ENCODE measurements at regions not wholly inside any gene's neighbourhood (a gene's known extent, or its start where the extent isn't known, plus 50 kb on each side); places are given as distances from the start of the nearest gene placed in this dataset.
"Not testable (repeated sequence)": the region's sequence is repeated elsewhere in the genome, so short reads cannot be mapped to it uniquely, and the experiment has no call there.

DNA sequence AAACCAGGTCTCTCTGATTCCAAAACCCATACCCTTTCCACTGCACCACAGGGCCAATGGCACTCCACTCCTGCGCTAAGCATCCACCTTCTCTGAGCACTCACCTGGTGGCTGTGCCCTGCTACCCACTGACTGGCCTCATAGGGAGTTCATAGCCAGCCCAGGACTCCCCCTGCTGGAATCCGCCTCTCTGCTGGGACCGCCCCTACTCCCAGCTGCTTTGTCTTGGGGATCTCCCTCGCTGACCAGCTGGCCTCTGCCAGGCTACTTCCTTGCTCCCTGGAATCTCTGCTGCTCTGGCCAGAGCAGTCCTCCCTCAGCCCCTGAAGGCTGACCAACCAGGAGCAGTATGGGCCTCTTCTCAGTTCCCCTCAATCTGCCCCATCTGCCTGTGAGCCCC lies 129.7 kb downstream of the FAXC start:
- DNase-seq = no peak

DNA sequence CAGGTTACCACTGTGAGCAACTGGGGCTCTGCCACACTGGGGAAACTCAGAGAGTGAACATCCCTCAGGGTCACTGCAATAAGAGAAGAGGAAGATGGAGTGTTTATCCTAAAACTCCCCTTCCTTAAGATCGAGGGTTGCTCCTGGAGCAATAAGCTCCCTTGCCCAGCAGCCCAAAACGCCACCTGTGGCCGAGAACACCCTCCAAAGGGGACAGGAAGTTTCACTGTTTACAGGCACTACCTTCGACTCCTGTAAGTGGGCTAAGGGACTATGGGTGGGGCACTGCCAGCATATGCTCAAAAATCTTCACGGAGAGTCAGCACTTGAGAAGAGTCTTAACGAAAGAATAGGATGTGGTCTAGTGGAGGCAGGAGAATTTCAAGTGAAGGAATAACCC lies 132.5 kb downstream of the FAXC start:
- no peak for DNase-seq

DNA sequence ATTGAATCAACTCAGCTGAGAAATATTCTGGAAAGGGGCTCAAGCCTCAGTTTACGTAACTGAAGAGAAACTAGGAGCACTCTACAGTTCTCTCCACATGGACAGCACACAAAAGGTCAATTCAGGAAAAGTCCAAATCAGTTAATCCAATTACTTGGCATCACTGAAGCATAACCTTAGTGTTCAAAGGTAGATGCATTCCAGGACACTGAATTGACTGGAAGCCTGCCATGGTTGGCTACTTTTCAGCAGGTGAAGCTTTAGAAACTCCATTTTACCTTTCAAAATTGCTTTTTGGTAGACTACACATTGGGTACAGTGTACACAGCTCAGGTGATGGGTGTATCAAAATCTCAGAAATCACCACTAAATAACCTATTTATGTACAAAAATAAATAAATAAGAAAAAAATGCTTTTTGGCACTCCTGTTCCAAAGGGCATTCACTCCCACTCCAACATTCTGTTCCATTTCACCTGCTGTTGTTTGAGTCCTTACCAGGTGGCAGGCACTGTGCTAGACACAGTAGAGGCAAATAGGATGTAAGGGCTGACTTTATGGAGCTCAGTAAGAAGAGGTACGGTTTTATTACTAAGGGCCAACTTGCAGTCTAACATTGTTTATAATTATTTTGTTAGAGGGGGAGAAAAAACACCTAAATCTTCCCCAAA lies 153.4 kb downstream of the FAXC start:
- no peak for DNase-seq

DNA sequence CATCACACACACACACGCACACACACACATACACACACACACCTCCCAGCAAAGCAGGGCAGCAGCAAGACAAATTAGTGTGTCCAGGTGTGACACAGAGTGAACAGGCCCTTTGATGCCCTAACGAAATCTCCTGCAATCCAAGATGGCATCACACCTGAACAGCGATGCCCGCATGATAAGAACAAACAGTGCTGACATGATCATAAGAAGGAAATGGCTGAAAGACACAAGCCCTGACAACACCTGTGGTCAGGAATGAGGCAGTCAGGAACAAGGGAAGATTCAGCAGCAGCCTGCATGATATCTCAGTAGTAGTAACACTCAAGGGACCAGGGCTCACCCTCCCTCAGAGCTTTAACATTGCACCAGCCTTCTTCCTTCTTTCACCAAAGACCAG lies 156.9 kb downstream of the FAXC start:
- DNase-seq = no peak

DNA sequence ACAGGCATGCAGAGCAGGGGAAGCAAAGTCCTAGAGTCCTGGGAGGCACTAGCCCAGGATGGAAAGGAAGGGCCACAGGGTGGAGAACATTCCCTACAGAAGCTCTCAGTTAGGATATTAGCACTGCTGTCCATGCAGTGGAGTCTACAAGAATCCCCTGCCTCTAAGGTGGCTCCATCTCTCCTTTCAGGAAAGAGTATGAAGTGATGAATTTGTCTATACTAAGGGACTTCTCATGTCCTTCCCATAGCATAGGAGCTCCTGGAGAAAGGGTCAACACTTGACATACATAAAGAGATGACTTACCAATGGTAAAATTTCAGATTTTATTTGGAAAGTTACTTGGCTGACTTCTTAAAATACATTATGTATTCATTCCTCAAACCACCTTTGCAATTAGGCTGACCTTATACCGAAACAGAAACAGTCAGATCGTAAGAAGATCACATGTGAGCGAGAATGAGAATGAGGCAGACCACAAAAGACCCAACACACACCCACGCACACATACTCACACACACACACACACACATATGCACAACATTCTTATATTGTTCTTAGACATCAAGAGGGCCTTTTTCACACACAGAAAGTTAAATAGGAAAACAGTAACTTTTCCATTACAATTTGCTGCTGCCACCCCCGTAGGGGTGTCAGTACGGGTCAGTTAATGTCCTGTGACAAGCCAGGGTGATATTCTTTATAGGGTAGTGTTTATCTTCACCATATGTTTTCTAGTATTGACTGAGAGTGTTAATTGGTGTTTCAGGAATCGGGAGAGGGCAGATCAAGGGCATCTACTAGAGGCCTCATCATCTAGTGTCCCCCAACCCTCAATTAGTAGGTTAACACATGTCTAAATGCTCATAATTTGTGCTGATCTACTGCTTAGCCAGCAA lies 159.4 kb downstream of the FAXC start:
- no peak for DNase-seq

DNA sequence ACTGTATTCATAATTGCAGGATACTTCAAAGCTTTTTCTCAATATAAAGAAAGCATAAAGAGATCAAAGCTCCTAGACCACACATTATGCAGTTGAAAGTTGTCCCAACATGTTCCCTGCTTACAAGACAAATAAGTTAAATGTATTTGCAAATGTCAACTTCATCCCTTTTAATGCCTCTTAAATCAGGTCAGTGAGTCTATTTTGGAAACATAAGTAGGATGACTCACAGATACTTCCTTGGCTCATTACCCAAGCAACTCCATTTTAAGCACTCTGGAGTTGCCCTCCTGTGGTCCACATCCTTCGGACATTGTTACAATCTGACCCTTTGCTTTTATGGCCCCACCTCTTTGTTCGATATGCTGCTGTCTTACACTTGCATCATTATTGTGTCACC lies 162.0 kb downstream of the FAXC start:
- no peak for DNase-seq

DNA sequence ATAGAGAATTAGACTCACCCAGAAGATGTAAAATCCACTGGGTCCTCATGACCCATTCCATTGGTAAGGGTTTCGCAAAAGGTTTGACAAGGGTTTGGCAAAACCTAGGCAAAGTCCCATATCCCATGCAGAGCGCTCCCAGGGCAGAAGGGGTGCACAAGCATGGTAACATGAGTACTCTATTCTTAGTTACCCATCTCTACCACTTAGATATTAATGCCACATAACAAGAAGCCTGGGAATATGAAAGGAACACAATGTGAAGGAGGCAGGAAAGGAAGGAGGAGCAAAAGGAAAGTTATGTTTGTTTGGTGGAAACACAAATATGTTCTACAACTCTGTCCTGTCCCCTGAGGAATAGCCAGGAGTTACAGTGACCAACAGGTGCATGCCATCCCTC lies 163.1 kb downstream of the FAXC start:
- no peak for DNase-seq

DNA sequence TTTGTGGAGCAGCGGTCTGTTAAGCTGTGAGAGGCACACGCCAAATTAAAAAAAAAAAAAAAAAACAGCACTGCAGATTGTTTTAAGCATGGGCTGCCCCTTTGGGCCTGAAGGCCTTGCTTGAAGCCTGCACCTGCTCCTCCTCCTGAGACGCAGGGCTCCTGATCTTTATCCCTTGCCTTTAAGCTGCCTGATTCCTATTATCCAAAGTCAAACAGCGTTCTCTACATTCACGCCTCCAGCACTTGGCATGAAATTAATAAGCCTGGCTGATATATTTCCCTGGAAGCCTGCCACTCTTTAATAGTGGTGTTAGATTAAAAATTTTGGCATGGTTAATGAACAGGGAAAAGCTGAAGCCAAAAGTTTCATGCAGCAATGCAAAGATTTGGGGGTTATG lies 163.9 kb downstream of the FAXC start:
- DNase-seq = no peak

DNA sequence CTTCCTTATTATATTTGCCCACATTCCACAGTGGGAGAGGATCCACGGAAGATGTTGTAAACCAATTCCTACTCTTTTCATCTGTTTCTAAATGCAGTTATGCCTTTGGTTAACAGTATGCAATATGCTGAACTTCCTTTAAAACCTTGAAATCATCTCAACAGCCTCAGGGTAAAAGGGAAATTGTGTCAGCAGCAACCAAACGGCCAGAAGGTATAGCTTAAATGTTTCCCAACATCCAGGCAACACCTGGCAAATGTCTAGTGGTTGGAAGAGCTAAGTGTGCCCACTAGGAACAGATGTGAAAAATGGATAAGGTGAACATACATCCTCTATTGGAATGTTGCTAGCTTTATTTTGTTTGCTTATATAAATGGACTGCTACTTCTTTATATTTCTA lies 164.8 kb downstream of the FAXC start:
- no peak for DNase-seq

DNA sequence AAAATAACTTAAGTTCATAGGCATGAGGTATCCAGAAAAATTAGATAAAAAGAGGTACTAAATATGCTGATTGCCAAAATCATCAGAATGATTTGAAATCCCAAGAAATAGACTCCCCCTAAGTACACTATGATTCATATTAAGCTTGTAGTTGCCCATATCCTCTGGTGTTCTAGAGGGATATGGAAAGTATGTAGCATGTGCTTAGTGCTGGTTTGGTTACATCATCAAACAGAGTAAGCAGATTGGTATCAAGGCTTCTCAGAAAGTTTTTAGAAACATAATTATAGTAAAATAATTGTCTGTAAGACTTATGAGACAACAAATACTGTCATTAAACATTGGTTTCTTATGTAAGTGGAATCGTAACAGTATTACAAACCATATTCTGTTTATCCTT lies 166.4 kb downstream of the FAXC start:
- DNase-seq = no peak

DNA sequence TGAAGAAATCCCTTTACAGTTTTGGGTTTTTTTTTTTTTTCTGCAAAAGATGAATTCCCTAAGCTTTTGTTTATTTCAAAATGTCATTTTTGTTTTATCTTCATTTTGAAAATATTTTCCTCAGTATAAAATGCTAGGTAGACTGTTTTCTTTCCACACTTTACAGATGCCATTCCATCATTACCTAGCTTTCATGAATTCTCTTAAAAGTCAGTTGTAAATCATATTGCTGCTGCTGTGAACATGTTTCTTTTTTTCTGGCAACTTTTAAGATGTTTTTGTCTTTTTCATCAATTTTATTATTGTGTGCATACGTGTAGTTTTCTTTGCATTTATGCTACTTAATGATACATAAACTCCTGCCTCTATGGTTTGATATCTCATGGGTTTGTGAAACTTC lies 168.3 kb downstream of the FAXC start:
- no peak for DNase-seq

DNA sequence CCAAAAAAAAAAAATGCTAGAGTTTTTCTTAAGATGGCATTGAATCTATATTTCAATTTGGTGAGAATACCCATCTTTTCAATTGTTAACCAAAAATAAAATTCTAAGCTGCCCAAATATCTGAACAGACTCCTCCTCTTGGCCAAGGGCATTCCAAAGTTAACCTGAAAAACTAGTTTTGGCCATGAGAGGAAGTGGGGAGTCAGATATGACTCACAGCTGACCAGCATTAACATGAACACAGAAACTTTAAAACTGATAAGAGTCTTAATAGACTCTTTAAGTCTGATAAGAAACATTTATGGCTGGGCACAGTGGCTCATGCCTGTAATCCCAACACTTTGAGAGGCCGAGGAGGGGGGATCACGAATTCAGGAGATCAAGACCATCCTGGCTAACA lies 171.3 kb downstream of the FAXC start:
- no peak for DNase-seq

DNA sequence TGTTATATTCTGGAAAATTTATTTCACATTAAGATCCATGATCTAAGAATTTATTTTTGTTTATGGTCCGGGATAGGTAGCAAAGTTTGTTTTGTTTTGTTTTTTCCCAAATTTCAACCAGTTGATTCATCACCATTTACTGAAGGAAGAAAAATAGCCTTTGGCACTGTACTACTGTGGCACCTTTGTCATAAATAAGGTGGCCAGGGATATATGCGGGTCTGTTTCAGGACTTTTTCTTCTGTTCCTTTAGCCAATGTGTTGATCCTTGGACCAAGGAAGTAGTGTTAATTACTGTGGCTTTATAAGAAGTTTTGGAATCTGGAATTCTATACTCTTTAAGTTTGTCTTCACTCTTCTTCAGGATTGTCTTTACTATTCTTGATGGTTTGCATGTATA lies 171.7 kb downstream of the FAXC start:
- DNase-seq = no peak

DNA sequence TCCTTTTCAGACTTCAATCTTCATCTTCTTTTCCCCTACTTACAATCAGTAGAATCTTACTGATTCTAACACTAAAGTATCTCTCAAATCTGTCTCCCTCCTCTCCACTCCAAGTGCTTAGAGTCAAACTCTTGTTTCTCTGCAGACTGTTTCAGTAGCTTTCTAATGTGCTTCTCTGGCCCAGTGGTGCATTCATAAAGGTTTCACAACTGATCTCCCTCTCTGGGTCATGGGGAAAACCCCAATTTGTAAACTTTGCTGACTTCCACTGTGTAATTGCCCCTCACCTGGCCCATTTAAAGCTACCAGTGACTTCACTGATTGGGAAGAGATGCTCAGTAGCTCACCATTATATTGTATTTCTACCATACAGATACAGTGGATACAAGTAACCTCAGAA lies 183.6 kb downstream of the FAXC start:
- DNase-seq = no peak

DNA sequence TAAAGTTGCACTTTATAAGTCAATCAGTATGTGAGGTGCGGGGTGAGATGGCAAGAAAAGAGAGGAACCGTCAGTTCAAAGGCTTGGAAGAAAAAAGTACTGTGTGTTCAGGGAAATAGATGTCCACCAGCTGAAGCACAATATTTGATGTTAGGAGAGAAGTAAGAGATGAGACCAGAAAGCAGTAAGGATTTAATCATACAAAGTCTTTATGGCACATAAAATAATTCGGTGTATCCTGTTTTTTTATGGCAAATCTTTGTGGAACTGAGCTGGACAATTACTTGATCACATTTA lies 197.2 kb downstream of the FAXC start:
- DNase-seq = no peak

DNA sequence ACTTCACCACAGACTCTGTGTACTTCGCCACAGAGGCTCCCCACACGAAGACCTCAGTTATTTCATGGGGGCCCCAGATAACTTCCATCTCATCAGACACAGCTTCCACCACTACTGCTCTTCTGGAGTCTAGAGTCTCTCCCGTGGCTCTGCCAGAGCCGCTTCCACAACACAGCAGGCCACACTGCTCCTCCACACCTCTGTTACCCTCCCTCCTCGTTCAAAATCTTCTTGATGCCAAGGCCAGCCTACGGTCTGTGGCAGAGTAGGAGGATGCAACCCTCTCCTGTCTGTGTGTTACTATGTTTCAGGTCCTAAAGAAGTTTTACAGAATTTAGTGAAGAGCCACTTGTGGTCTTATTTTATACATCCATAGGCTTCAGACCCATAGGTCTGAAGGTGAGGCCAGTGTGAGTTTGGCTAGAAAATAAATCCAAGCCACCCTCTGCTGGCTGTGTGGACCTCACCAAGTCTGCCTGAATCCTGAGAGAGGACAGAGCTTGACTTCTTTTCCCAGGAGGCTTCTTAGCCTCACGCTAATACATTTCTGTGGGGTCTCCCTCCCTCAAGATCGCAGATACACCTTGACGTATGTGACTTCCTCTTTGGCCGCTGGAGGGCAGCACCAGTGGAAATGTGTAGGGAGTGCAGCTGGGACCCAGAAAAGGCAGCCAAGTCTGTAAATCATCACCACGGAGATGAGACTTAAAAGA lies 197.7 kb downstream of the FAXC start:
- no peak for DNase-seq

DNA sequence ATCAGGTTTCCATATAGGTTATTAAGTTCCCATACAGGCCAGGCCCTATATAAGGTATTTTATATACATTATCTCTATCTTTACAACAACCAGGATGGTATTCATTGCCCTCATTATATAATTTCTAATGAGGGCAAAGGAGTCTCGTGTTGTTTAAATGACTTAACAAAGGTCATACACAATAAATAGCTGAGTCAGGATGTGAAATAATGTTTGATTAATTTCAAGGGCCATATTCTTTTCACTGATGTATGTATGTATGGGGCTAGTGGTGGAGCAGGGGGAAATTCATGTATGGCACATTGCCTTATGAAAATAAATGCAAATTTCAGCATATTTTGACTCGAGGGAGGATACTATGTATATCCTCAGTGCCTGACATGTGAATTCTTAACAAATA lies 200.7 kb downstream of the FAXC start:
- DNase-seq = no peak

DNA sequence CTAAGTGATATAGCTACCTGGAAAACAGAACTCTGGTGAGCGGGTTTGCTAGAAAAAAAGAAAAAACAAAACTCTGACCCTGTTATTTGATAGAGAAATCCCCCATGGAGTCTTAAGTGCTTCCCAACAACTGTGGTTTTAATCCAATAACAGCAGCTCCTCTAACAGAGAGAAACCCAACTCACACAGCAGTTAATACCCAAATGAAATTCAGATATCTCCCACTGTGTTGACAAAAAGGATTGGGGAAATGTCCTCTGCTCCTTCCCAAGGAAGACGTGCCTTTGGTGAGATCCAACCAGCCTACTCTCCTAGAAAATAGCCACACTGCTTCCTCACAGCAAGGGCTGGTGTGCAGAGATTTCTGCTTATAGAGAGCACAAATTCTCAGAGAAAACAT lies 200.4 kb upstream of the FBXL4 start:
- DNase-seq = no peak

DNA sequence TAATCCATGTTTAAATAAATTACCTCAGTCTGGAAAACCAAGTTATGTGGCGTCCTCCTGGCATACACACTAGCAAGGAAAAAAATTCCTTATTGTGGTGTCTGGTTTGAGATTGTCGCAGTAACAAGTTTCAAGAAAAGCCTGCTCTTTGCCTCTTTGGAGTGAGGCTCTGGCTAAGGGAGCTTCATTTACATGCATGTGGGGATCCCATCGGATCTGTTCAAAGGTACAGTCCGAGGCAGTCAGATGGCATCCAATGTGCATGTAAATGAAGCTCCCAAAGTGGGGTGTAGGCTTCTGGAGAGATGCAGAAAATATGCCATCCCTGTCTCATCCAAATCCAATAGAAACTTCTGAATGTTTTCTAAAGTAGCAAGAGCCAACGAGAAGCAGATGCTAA lies 199.5 kb upstream of the FBXL4 start:
- no peak for DNase-seq

DNA sequence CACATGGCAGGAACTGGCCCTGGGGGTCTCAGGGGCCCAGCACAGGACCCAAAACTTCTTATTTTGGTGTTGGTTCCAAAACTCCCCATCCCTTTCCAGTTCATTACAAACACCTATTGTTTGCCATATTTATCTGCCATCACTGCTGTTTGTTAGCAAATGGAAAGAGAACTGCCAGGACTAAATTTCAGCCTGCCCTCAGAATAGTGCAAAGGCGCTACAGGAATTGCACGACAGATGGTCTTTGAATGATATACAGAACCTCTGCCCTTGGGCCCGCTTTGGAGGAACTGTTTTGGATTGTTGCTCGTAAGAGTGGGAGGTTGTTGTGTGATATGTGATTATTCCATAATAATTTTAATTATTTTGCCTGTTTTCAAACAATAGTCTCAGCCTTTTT lies 199.0 kb upstream of the FBXL4 start:
- DNase-seq = no peak

DNA sequence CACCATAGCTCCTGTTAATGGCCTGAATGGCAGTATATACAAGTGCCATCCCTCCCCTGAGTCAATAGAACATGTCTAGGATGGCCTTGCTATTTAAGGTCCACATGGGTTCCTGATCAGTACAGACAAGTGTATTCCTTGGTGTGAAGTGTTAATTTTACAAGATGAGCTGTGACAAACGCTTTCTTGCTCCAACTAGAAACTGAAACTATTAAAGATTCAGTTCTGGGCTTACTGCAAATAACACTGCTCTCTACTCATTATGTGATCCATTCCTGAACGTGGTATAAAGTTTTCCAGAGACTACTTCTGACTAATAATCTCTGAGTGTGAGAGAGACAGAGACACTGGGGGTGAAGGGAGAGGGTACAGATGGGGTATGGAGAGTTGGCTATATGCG lies 198.0 kb upstream of the FBXL4 start:
- DNase-seq = no peak

DNA sequence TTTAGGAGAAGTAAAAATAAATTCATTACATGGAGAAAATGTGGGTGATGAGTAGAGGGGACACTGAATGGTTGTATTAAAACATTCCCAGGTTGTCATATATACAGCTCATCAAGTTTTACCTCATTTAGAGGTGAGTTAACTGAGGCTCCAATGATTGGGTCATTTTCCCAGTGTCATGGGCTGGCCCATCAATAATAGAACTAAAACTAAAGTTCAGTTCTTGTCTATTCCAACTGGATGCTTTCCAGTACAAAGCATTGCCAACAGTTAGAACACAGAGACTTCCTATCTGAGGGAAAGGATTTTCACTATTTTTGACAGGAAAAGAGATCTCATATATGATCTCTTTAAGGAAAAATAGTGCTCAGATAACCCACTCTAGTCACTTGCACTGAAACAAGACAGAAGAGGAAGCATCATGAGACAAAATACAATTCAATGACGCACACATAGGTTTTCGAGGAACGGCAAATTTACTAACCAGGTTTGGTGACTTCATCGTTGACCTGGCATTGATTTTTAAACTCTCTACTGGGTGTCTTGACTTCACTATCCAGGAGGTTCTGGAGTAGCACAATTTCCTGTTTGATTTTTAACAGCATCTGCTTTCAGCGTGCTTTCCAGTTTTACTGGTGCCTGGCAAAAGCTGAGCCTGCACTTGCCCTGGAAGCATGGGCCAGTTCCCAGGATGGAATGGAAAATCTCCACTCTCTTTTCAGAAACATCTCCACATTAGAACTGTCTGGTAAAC lies 195.5 kb upstream of the FBXL4 start:
- no peak for DNase-seq

DNA sequence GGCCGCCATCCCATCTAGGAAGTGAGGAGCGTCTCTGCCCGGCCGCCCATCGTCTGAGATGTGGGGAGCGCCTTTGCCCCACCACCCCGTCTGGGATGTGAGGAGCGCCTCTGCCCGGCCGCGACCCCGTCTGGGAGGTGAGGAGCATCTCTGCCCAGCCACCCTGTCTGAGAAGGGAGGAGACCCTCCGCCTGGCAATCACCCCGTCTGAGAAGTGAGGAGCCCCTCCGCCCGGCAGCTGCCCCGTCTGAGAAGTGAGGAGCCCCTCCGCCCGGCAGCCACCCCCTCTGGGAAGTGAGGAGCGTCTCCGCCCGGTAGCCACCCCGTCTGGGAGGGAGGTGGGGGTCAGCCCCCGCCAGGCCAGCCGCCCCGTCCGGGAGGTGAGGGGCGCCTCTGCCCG lies 194.2 kb upstream of the FBXL4 start:
- DNase-seq = not testable (repeated sequence)

DNA sequence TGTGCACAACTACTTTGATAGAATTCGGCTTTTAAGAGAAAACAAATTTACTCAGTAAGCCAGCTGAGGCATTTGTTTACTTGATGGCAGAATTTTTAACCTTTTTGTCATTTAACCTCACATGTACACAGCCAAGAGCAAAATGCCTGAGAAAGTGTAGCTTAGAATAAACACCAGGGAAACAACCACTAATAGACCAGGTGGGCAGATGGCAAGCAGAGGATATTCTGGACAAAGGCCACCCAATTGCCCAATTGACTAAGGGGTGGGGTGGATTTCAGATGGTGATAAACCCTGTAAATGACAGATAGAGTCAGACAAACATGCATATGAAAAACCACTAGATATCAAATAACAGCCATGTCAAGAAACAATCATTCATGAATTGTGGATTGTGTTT lies 190.7 kb upstream of the FBXL4 start:
- DNase-seq = no peak
